Stomach (tissue), 8 donors: ENCODE measurements at regions not wholly inside any gene's neighbourhood (a gene's known extent, or its start where the extent isn't known, plus 50 kb on each side); places are given as distances from the start of the nearest gene placed in this dataset.
A peak's percentile ranks its signal among the peaks of the same experiment; 100 is the strongest.

ENCODE experiments used
- DNase-seq, 2 donors: peaks; one replicate each; pipeline versions ENCODE4 v3.0.0 to v3.0.0-alpha.2; 2013 to 2019
- H3K27ac ChIP-seq, 5 donors: fragments of 200-600 bp in 4 of 5; sonication (generic) in 4 of 5; one replicate each; pipeline ENCODE4 v1.5.1; 2013 to 2019; ENCODE audit warnings: mild to moderate bottlenecking in 1 of 5, moderate library complexity in 1 of 5
- H3K27me3 ChIP-seq, 3 donors: fragments of 200-600 bp; sonication (generic); one replicate each; pipeline ENCODE4 v1.5.1; 2017 to 2019; ENCODE audit warnings: mixed run types in 1 of 3
- H3K36me3 ChIP-seq, 4 donors: fragments of 200-600 bp; sonication (generic); 1 replicate in 3 of 4; 2 replicates in 1 of 4; pipeline ENCODE4 v1.5.1; 2016 to 2019
- H3K4me1 ChIP-seq, 4 donors: fragments of 200-600 bp; sonication (generic); one replicate each; pipeline ENCODE4 v1.5.1; 2016 to 2019
- H3K4me3 ChIP-seq, 4 donors: fragments of 200-600 bp; sonication (generic) in 3 of 4; one replicate each; pipeline ENCODE4 v1.5.1; 2016 to 2019; ENCODE audit warnings: mild to moderate bottlenecking in 1 of 4
- H3K9me3 ChIP-seq, 4 donors: fragments of 200-600 bp; sonication (generic); one replicate each; pipeline ENCODE4 v1.5.1; 2016 to 2019
- CTCF ChIP-seq, 7 experiments: fragments of 450-650 bp in 4 of 7; fragments of 200-600 bp in 3 of 7; sonication (generic) in 3 of 7; IDR thresholded peaks; one replicate each; pipeline ENCODE4 v1.5.1; 2016 to 2019; ENCODE audit warnings: antibody characterized with exemption in 7 of 7, control low read depth in 2 of 7, mild to moderate bottlenecking in 1 of 7
- EP300 ChIP-seq: sonication (generic); formaldehyde crosslinking; IDR thresholded peaks from one replicate; pipeline ENCODE4 v1.6.1; 2017; ENCODE audit warnings: antibody characterized with exemption
- POLR2A ChIP-seq, 4 donors: fragments of 450-650 bp; IDR thresholded peaks; one replicate each; pipeline ENCODE4 v1.6.1; 2016; ENCODE audit warnings: antibody characterized with exemption in 4 of 4, control low read depth in 2 of 4, mild to moderate bottlenecking in 1 of 4, moderate library complexity in 1 of 4
- POLR2AphosphoS5 ChIP-seq, 3 donors: sonication (generic); formaldehyde crosslinking; IDR thresholded peaks; one replicate each; pipeline ENCODE4 v1.6.1; 2016; ENCODE audit warnings: antibody characterized with exemption in 3 of 3
- WGBS, 5 donors: extraction: QIAGEN DNeasy Blood & Tissue Kit in 3 of 5; methylation state at CpG; one replicate each; pipeline versions ENCODE4 v1.1.5 to v1.1.7; 2013 to 2018; 5-methylcytosine and 5-hydroxymethylcytosine counted together
- intact Hi-C: fragments of 100-400 bp; cut with DNase I; formaldehyde crosslinking; loops from one replicate; pipeline ENCODE4 v1.15.1; 2023; ENCODE audit warnings: low total_unique reads
- donor health status: healthy with polysubstance abuse.
- donor health status: Bipolar disorder and iron deficiency.
- donor health status: healthy.

- Histone ChIP-seq H3K27ac (no peak overlapping the region), H3K4me1 (peaks cover 0 to 3% (median 0%) of the 10 kb centered on the region in 4 donors), H3K27me3 (no peaks in the 10 kb centered on the region), H3K9me3 (no peaks in the 10 kb centered on the region), H3K36me3 (no peaks in the 10 kb centered on the region), H3K4me3 (no peak overlapping the region)
- 95 to 100% (median 98%) methylated on average over 1 of the region's 1 CpG for WGBS, 5 donors
- DNase-seq = no peak
- TF ChIP-seq POLR2AphosphoS5 (IDR thresholded peaks at IDR 0.05) = no peak
- TF ChIP-seq CTCF (IDR thresholded peaks at IDR 0.05) = no peak
- TF ChIP-seq EP300 = no peak
- no peak for TF ChIP-seq POLR2A (IDR thresholded peaks at IDR 0.05)
- intact Hi-C loops = no loop called here
Observed at GRCh38 chr3:152522036-152522435, 253.3 kb downstream of the MBNL1 start.

DNA sequence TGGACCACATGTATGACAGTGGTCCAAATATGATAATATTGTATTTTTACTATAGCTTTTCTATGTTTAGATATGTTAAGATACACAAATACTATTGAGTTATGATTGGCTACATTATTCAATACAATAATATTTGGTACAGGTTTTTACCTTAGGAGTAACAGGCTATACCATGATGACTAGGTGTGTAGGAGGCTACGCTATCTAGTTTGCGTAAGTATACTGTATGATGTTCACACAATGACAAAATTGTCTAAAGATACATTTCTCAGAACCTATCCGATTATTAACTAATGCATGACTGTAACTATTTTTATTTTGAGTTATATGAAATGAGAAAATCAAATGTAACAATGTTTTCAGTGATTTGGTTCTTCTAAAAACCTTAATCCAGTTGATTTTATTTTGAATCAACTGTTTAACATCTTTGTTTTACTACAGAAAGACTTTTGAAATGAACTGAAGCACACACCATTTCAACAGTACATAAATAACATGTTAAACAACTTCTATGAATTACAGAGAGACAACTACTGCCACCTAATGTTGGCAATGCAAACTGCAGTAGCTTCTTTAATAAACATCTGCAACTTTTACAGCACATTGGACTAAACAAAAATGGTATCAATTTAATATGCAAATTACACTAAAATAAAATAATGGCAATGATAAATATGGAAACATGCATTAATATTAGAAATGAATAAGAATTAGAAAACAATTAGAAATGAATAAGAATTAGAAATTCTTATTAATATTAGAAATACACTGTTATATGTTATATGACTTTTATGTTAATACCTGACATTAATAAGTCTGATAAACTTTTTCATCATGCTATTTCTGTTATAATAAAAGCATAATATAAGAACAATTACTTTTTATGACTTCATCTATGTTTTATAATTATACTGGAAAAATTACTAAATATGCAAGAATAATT, 255.7 kb downstream of the MBNL1 start:
- DNase-seq = peak; percentile 33 to 81
- no peak overlapping the region for H3K27ac ChIP-seq
- intact Hi-C loops = no loop called here
- H3K36me3 ChIP-seq = no peaks in the 10 kb centered on the region
- no peaks in the 10 kb centered on the region for H3K9me3 ChIP-seq
- 69 to 89% (median 77%) methylated on average over 3 of the region's 3 CpGs for WGBS, 5 donors
- H3K4me3 ChIP-seq = no peak overlapping the region
- H3K4me1 ChIP-seq = peaks cover 0 to 3% (median 0%) of the 10 kb centered on the region in 4 donors
- H3K27me3 ChIP-seq = no peaks in the 10 kb centered on the region
- TF ChIP-seq EP300 (no peak), POLR2A (IDR thresholded peaks at IDR 0.05) (no peak), POLR2AphosphoS5 (IDR thresholded peaks at IDR 0.05) (no peak), CTCF (IDR thresholded peaks at IDR 0.05) (peak in 5 of 7 experiments; percentile 59 to 85 (median 77))

DNA sequence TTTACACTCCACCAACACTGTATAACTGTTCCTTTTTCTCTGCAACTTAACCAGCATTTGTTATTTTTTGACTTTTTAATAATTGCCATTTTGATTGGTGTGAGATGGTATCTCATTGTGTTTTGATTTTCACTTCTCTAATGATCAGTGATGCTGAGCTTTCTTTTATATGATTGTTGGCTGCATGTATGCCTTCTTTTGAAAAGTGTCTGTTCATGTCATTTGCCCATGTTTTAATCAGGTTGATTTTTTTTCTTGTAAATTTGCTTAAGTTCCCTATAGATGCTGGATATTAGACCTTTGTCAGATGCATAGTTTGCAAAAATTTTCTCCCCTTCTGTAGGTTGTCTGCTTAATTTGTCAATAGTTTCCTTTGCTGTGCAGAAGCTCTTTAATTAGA, 263.0 kb downstream of the MBNL1 start:
- no peak for DNase-seq
- Histone ChIP-seq H3K9me3 (peaks cover 0 to 7% (median 0%) of the 10 kb centered on the region in 4 donors), H3K4me3 (no peak overlapping the region), H3K36me3 (no peaks in the 10 kb centered on the region), H3K27ac (no peak overlapping the region), H3K27me3 (no peaks in the 10 kb centered on the region), H3K4me1 (no peaks in the 10 kb centered on the region)
- intact Hi-C loops = no loop called here
- TF ChIP-seq EP300 = no peak
- TF ChIP-seq POLR2A (IDR thresholded peaks at IDR 0.05) = no peak
- no peak for TF ChIP-seq POLR2AphosphoS5 (IDR thresholded peaks at IDR 0.05)
- no peak for TF ChIP-seq CTCF (IDR thresholded peaks at IDR 0.05)

GRCh38 chr3:152538518-152538917, 269.8 kb downstream of the MBNL1 start:
- Histone ChIP-seq H3K4me1 (no peaks in the 10 kb centered on the region), H3K9me3 (peaks cover 0 to 18% (median 3%) of the 10 kb centered on the region in 4 donors), H3K27me3 (no peaks in the 10 kb centered on the region), H3K36me3 (no peaks in the 10 kb centered on the region), H3K4me3 (no peak overlapping the region), H3K27ac (no peak overlapping the region)
- no peak for TF ChIP-seq EP300
- TF ChIP-seq POLR2A (IDR thresholded peaks at IDR 0.05) = no peak
- TF ChIP-seq POLR2AphosphoS5 (IDR thresholded peaks at IDR 0.05) = no peak
- no peak for TF ChIP-seq CTCF (IDR thresholded peaks at IDR 0.05)
- WGBS, 5 donors = 93 to 97% (median 96%) methylated on average over 1 of the region's 1 CpG; no CpG with 5 or more reads in 1 of the 5 donors
- intact Hi-C loops = no loop called here
- no peak for DNase-seq
